T-cell (primary cell): ENCODE measurements at regions not wholly inside any gene's neighbourhood (a gene's known extent, or its start where the extent isn't known, plus 50 kb on each side); places are given as distances from the start of the nearest gene placed in this dataset.

Experiments used
- ATAC-seq, 4 experiments: fragments of 200-7000 bp in 3 of 4; fragments of 150-1000 bp in 1 of 4; cut with Tn5 transposase; replicated peaks in 1 of 4; 1 replicate in 3 of 4; 2 replicates in 1 of 4; pipeline ENCODE4 v1.10.0; 2021; ENCODE audit warnings: moderate library complexity in 3 of 4, mild to moderate bottlenecking in 2 of 4, moderate number of reproducible peaks in 1 of 4
- CTCF ChIA-PET, 2 donors: fragments of 300-600 bp; sonication (Branson Sonifier 250); formaldehyde crosslinking; loops; one replicate each; lab custom pipeline; 2022; ENCODE audit warnings: antibody characterized with exemption in 2 of 2; lab: Charles Lee
- POLR2A ChIA-PET, 2 donors: fragments of 300-600 bp; sonication (Branson Sonifier 250); formaldehyde crosslinking; loops; one replicate each; lab custom pipeline; 2022; ENCODE audit warnings: antibody characterized with exemption in 2 of 2; lab: Charles Lee
- DNase-seq, 35 experiments: peaks; one replicate each; pipeline versions ENCODE4 v3.0.0 to v3.0.0-alpha.2; 2013 to 2023
- H3K27ac ChIP-seq: one replicate; pipeline ENCODE4 v1.5.1; 2013; ENCODE audit warnings: low read length
- H3K27me3 ChIP-seq, 2 experiments: replicated peaks in 1 of 2; 1 replicate in 1 of 2; 2 replicates in 1 of 2; pipeline versions ENCODE4 v1.6.1 to v1.7.0; 2013; ENCODE audit warnings: low read length in 1 of 2, mixed read lengths in 1 of 2; ENCODE audit not compliant: control insufficient read depth in 2 of 2, insufficient read depth in 2 of 2; ENCODE audit errors: extremely low read depth in 1 of 2
- H3K36me3 ChIP-seq, 2 donors: 1 replicate in 1 of 2; 2 replicates in 1 of 2; pipeline versions ENCODE4 v1.6.1 to v1.7.0; 2013; ENCODE audit warnings: low read length in 1 of 2; ENCODE audit not compliant: control insufficient read depth in 2 of 2, insufficient read depth in 1 of 2; ENCODE audit errors: extremely low read depth in 1 of 2
- H3K4me1 ChIP-seq, 2 experiments: 1 replicate in 1 of 2; 2 replicates in 1 of 2; pipeline versions ENCODE4 v1.6.1 to v1.7.0; 2013; ENCODE audit warnings: low read length in 2 of 2, mixed read lengths in 1 of 2; ENCODE audit not compliant: insufficient read depth in 2 of 2, control insufficient read depth in 1 of 2; ENCODE audit errors: extremely low read depth in 1 of 2
- H3K4me3 ChIP-seq, 2 donors: 1 replicate in 1 of 2; 2 replicates in 1 of 2; pipeline versions ENCODE4 v1.5.1 to v1.7.0; 2013; ENCODE audit warnings: mild to moderate bottlenecking in 2 of 2, low read length in 1 of 2, moderate library complexity in 1 of 2; ENCODE audit not compliant: control insufficient read depth in 1 of 2; ENCODE audit errors: extremely low read depth in 1 of 2
- H3K9me3 ChIP-seq: 2 replicates; pipeline ENCODE4 v1.7.0; 2013
- H3K27ac Mint-ChIP-seq, 2 donors: one replicate each; pipeline ENCODE4 v1.8.0; 2020 to 2021; ENCODE audit warnings: mild to moderate bottlenecking in 2 of 2, mixed read lengths in 2 of 2
- H3K27me3 Mint-ChIP-seq, 2 donors: one replicate each; pipeline ENCODE4 v1.8.0; 2021 to 2022; ENCODE audit warnings: mixed read lengths in 2 of 2
- H3K36me3 Mint-ChIP-seq: one replicate; pipeline ENCODE4 v1.8.0; 2021; ENCODE audit warnings: mixed read lengths
- H3K4me1 Mint-ChIP-seq, 3 donors: one replicate each; pipeline ENCODE4 v1.8.0; 2020 to 2022; ENCODE audit warnings: mixed read lengths in 3 of 3, mild to moderate bottlenecking in 1 of 3
- H3K4me3 Mint-ChIP-seq, 3 donors: one replicate each; pipeline ENCODE4 v1.8.0; 2020 to 2022; ENCODE audit warnings: mild to moderate bottlenecking in 3 of 3, mixed read lengths in 3 of 3, moderate library complexity in 3 of 3
- H3K9me3 Mint-ChIP-seq, 3 donors: one replicate each; pipeline ENCODE4 v1.8.0; 2020 to 2022; ENCODE audit warnings: mixed read lengths in 3 of 3
- WGBS: methylation state at CpG from one replicate; pipeline ENCODE4 v1.1.5; 2013; ENCODE audit warnings: missing lambda C conversion rate; ENCODE audit not compliant: insufficient coverage; 5-methylcytosine and 5-hydroxymethylcytosine counted together

DNA sequence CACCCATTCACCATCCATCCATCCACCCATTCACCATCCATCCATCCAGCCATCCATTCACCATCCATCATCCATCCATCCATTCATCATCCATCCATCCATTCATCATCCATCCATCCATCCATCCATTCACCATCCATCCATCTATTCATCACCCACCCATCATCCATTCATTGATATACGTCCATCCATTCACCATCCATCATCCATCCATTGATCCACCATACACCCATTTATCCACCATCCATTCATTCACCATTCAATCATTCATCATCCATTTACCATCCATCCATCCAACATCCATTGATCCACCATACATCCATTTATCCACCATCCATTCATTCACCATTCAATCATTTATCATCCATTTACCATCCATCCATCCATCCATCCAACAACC, 111.7 kb downstream of the ABCC12 start:
- no peak overlapping the region for H3K4me3 ChIP-seq
- DNase-seq (no peak), ATAC-seq (no peak)
- H3K9me3 ChIP-seq: no peaks in the 10 kb centered on the region
- H3K4me1 ChIP-seq: no peaks in the 10 kb centered on the region
- H3K36me3 Mint-ChIP-seq: no peaks in the 10 kb centered on the region
- peaks cover 0 to 9% of the 10 kb centered on the region in 2 experiments for H3K27me3 ChIP-seq
- POLR2A ChIA-PET: no interaction called here
- H3K27ac Mint-ChIP-seq: no peak overlapping the region
- no peaks in the 10 kb centered on the region for H3K9me3 Mint-ChIP-seq
- H3K27me3 Mint-ChIP-seq: peaks cover 5 to 13% of the 10 kb centered on the region in 2 donors
- CTCF ChIA-PET: no interaction called here
- H3K4me3 Mint-ChIP-seq: no peak overlapping the region
- H3K36me3 ChIP-seq: no peaks in the 10 kb centered on the region
- no peaks in the 10 kb centered on the region for H3K4me1 Mint-ChIP-seq
- 87% methylated on average over 1 of the region's 1 CpG for WGBS
- no peak overlapping the region for H3K27ac ChIP-seq

DNA sequence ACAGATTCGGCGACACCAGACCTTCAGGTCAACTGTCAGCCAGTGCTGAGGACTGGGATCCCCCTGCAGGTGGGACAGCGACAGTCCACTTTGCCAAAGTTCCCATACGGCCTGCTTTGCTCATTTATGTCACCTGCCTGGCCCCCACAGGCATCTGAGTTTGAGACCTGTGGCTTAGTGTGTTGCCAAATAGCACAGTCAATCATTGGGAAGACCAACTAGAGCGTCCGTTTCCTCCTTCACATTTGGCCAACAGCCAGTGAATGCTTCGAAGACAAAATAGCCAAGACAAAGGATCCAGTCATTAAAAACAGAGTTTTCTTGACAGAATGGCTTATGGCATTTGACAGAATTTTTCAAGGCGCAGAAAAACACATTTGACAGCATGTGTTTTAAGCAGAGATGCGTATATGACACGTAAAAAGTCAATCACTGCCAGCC, 113.8 kb downstream of the ABCC12 start:
- POLR2A ChIA-PET: no interaction called here
- ATAC-seq (no peak), DNase-seq (no peak)
- Mint-ChIP-seq H3K27ac (no peak overlapping the region), H3K9me3 (no peaks in the 10 kb centered on the region), H3K4me3 (no peak overlapping the region), H3K4me1 (no peaks in the 10 kb centered on the region), H3K36me3 (no peaks in the 10 kb centered on the region), H3K27me3 (peaks cover 2 to 12% of the 10 kb centered on the region in 2 donors)
- Histone ChIP-seq H3K27ac (no peak overlapping the region), H3K9me3 (no peaks in the 10 kb centered on the region), H3K27me3 (peaks cover 0 to 4% of the 10 kb centered on the region in 2 experiments), H3K36me3 (no peaks in the 10 kb centered on the region), H3K4me1 (no peaks in the 10 kb centered on the region), H3K4me3 (no peak overlapping the region)
- WGBS: 58% methylated on average over 7 of the region's 10 CpGs
- CTCF ChIA-PET: no interaction called here

DNA sequence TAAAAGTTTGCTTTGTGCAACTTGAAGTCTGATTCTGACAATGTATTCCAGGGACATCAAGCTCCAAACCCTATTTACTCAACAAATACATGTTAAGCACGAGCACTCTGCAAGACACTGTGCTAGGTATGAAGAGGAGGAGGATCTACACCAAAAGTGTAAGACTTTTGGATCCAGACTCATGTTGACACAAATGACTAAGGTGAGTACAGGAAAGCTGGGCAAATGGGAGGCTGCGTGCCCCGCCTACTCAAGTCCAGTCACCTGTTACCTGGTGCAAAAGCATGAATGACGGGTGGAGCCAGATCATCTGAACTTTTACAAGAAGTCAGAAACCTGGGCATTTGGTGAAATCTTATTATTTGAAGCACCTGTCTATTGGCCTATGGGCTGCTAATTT, 120.7 kb downstream of the ABCC12 start:
- Histone ChIP-seq H3K9me3 (no peaks in the 10 kb centered on the region), H3K27ac (no peak overlapping the region), H3K36me3 (no peaks in the 10 kb centered on the region), H3K4me1 (no peaks in the 10 kb centered on the region), H3K27me3 (peaks cover 0 to 4% of the 10 kb centered on the region in 2 experiments), H3K4me3 (no peak overlapping the region)
- ChIA-PET POLR2A (no interaction called here), CTCF (interaction anchor here in 1 of 2 donors (0.8 kb wide), 1 partner anchor 10 kb away, joined by 3 read pairs; no protein-coding TSS in a partner anchor)
- DNase-seq (no peak), ATAC-seq (no peak)
- Mint-ChIP-seq H3K36me3 (no peaks in the 10 kb centered on the region), H3K4me3 (no peak overlapping the region), H3K27ac (no peak overlapping the region), H3K27me3 (peaks cover 0 to 15% of the 10 kb centered on the region in 2 donors), H3K4me1 (no peaks in the 10 kb centered on the region), H3K9me3 (peaks cover 5% of the 10 kb centered on the region in 3 donors)
- WGBS: 73% methylated on average over 3 of the region's 4 CpGs

DNA sequence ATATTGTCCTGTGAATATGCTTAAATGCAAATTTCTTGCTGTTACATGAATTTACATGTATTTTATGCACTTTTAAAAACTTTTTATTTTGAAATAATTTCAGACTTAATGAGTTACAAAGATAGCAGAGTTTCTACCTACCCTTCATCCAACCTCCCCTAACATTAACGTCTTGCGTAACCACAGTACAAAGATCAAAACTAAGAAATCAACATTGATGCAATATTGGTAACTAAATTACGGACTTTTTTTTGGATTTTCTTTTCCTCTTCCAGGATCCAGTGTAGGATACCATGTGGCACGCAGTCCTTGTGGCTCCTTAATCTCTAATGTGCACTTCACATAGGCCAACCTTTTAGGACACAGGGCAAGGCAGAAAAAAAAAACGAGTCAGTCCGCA, 124.9 kb downstream of the ABCC12 start:
- no peaks in the 10 kb centered on the region for H3K9me3 ChIP-seq
- no peaks in the 10 kb centered on the region for H3K4me1 ChIP-seq
- no peak for ATAC-seq
- CTCF ChIA-PET: no interaction called here
- H3K27me3 ChIP-seq: peaks cover 0 to 9% of the 10 kb centered on the region in 2 experiments
- no peak for DNase-seq
- peaks cover 2 to 18% of the 10 kb centered on the region in 2 donors for H3K27me3 Mint-ChIP-seq
- 89% methylated on average over 3 of the region's 6 CpGs for WGBS
- H3K36me3 Mint-ChIP-seq: no peaks in the 10 kb centered on the region
- no peak overlapping the region for H3K4me3 ChIP-seq
- peaks cover 5% of the 10 kb centered on the region in 3 donors for H3K9me3 Mint-ChIP-seq
- no peak overlapping the region for H3K27ac Mint-ChIP-seq
- no peak overlapping the region for H3K4me3 Mint-ChIP-seq
- H3K4me1 Mint-ChIP-seq: no peaks in the 10 kb centered on the region
- POLR2A ChIA-PET: no interaction called here
- H3K27ac ChIP-seq: no peak overlapping the region
- H3K36me3 ChIP-seq: no peaks in the 10 kb centered on the region

DNA sequence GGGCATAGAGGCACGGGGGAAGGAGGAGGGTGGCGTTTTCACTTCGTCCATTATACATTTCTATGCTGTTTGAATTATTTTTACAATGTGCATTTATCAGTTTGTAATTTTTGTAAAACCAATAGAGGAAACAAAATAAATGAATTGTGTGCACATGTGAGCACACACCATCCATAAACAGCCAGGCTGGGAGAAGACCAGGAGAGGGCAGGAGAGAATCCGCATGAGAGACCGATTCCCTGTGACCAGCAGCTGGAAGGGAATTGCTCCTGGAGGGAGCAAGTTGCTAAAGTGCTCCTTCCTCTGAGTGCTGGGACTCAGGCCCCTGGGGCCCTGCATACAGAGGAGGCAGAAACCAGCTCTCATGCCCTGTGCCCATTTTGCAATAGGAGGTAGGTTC, 126.0 kb downstream of the ABCC12 start:
- Mint-ChIP-seq H3K9me3 (peaks cover 5% of the 10 kb centered on the region in 3 donors), H3K4me3 (no peak overlapping the region), H3K4me1 (no peaks in the 10 kb centered on the region), H3K27ac (no peak overlapping the region), H3K36me3 (no peaks in the 10 kb centered on the region), H3K27me3 (peaks cover 5 to 16% of the 10 kb centered on the region in 2 donors)
- WGBS: 88% methylated on average over 2 of the region's 5 CpGs
- H3K9me3 ChIP-seq: no peaks in the 10 kb centered on the region
- no peak overlapping the region for H3K27ac ChIP-seq
- no peaks in the 10 kb centered on the region for H3K4me1 ChIP-seq
- POLR2A ChIA-PET: no interaction called here
- ATAC-seq (no peak), DNase-seq (no peak)
- H3K4me3 ChIP-seq: no peak overlapping the region
- CTCF ChIA-PET: no interaction called here
- peaks cover 0 to 13% of the 10 kb centered on the region in 2 experiments for H3K27me3 ChIP-seq
- H3K36me3 ChIP-seq: no peaks in the 10 kb centered on the region

DNA sequence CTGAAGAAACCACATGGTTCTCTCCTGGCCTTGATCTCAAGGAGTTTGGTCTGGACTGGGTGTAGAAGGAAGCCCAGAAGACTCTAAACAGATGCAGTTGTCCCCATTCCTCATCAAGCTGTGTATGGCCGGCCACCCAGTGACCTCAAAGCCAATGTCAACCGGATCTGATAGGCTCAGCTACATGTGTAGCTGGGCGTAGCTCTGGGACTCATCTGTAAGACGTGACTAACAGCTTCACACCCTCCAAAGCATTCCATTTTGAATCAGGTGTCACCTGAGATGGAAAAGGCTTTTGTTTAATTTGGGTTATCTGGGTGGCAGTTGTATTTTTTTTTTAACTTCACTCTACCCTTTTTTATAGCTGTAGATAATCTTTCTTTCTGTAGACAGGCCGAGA, 130.4 kb downstream of the ABCC12 start:
- H3K27ac ChIP-seq: no peak overlapping the region
- Mint-ChIP-seq H3K4me1 (no peaks in the 10 kb centered on the region), H3K36me3 (no peaks in the 10 kb centered on the region), H3K27me3 (peaks cover 11 to 12% of the 10 kb centered on the region in 2 donors), H3K27ac (no peak overlapping the region), H3K9me3 (no peaks in the 10 kb centered on the region), H3K4me3 (no peak overlapping the region)
- WGBS: no CpG with 5 or more reads among the region's 5 CpGs
- H3K4me3 ChIP-seq: no peak overlapping the region
- no peak for ATAC-seq
- POLR2A ChIA-PET: no interaction called here
- DNase-seq: no peak
- CTCF ChIA-PET: interaction anchor here in 1 of 2 donors (1.0 kb wide), 1 partner anchor 9 kb away, joined by 3 read pairs; no protein-coding TSS in a partner anchor
- H3K9me3 ChIP-seq: no peaks in the 10 kb centered on the region
- no peaks in the 10 kb centered on the region for H3K4me1 ChIP-seq
- peaks cover 0 to 12% of the 10 kb centered on the region in 2 experiments for H3K27me3 ChIP-seq
- H3K36me3 ChIP-seq: no peaks in the 10 kb centered on the region

DNA sequence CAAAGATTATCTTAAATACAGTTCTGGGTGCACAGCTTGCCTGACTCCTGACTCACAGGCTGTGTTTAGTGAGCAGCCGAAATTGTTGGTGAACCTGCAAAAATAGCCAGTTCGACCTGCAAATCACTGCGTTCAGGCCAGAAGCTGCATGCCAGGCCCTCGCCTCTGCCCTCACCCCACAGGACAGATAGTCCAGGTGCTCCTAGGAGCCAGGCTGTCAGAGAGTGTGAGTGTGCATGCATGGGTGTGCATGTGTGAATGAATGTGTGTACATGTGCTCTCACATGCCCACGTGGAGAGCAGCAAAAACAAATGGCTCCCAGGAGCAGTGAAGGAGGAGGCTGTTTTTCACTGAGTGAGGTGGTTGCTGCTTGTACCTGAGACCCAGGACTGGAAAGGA, 131.8 kb downstream of the ABCC12 start:
- no peaks in the 10 kb centered on the region for H3K4me1 ChIP-seq
- Mint-ChIP-seq H3K4me1 (no peaks in the 10 kb centered on the region), H3K9me3 (no peaks in the 10 kb centered on the region), H3K27me3 (peaks cover 11 to 12% of the 10 kb centered on the region in 2 donors), H3K27ac (peak overlapping the region in 1 of 2 donors; percentile 55), H3K4me3 (no peak overlapping the region), H3K36me3 (no peaks in the 10 kb centered on the region)
- no peak overlapping the region for H3K4me3 ChIP-seq
- WGBS: 74% methylated on average over 4 of the region's 5 CpGs
- H3K9me3 ChIP-seq: no peaks in the 10 kb centered on the region
- DNase-seq (no peak), ATAC-seq (no peak)
- no peak overlapping the region for H3K27ac ChIP-seq
- H3K27me3 ChIP-seq: peaks cover 0 to 11% of the 10 kb centered on the region in 2 experiments
- H3K36me3 ChIP-seq: no peaks in the 10 kb centered on the region
- ChIA-PET CTCF (no interaction called here), POLR2A (no interaction called here)
